Thymus (tissue), 11 donors: ENCODE measurements at regions not wholly inside any gene's neighbourhood (a gene's known extent, or its start where the extent isn't known, plus 50 kb on each side); places are given as distances from the start of the nearest gene placed in this dataset.

Experiments
- DNase-seq, 9 donors: peaks; one replicate each; pipeline ENCODE4 v3.0.0-alpha.2; 2013; ENCODE audit warnings: low spot score in 9 of 9, low read depth in 6 of 9, missing footprints in 1 of 9
- H3K27ac ChIP-seq, 2 donors: one replicate each; pipeline ENCODE4 v1.5.1; 2013; ENCODE audit warnings: control low read depth in 1 of 2, low read depth in 1 of 2, low read length in 1 of 2, mild to moderate bottlenecking in 1 of 2, moderate library complexity in 1 of 2
- H3K27me3 ChIP-seq, 2 donors: one replicate each; pipeline ENCODE4 v1.5.1; 2013; ENCODE audit warnings: low read length in 1 of 2; ENCODE audit not compliant: control insufficient read depth in 2 of 2, insufficient read depth in 1 of 2
- H3K36me3 ChIP-seq, 2 donors: one replicate each; pipeline ENCODE4 v1.5.1; 2013; ENCODE audit warnings: low read length in 1 of 2, mild to moderate bottlenecking in 1 of 2, moderate library complexity in 1 of 2; ENCODE audit not compliant: control insufficient read depth in 2 of 2, insufficient read depth in 2 of 2
- H3K4me1 ChIP-seq, 2 donors: one replicate each; pipeline ENCODE4 v1.5.1; 2013; ENCODE audit warnings: low read length in 2 of 2; ENCODE audit not compliant: control insufficient read depth in 2 of 2, insufficient read depth in 2 of 2
- H3K4me3 ChIP-seq, 2 donors: one replicate each; pipeline ENCODE4 v1.5.1; 2013; ENCODE audit warnings: low read length in 2 of 2, control low read depth in 1 of 2, mild to moderate bottlenecking in 1 of 2
- H3K9me3 ChIP-seq, 2 donors: one replicate each; pipeline ENCODE4 v1.5.1; 2013; ENCODE audit warnings: low read length in 1 of 2, mild to moderate bottlenecking in 1 of 2; ENCODE audit not compliant: control insufficient read depth in 2 of 2, insufficient read depth in 1 of 2
- WGBS: extraction: QIAGEN DNeasy Blood & Tissue Kit; methylation state at CpG from one replicate; pipeline ENCODE4 v1.1.7; 2013; 5-methylcytosine and 5-hydroxymethylcytosine counted together
- donor health status: healthy.

DNA sequence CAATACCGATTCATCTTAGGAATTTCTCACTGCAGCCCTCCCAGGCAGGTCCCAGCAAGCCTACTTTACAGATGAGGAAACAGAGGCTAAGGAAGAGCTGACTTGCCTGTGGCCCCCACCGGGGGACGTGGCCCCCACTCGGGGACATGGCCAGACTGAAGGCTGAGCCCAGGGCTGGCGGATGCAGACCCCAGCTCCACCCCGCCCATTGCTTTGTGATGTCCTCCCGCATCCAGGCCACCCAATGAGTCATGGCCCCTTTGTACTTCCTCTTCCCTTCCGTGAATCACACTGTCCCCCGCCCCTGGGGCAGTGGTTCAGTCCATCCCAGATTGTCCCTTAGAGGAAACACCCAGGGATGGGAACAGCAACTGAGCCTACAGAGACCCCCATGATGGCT, 116.0 kb upstream of the ANO1 start:
- H3K36me3 ChIP-seq = no peaks in the 10 kb centered on the region
- H3K27ac ChIP-seq = no peak overlapping the region
- H3K9me3 ChIP-seq = no peaks in the 10 kb centered on the region
- DNase-seq = no peak
- H3K4me1 ChIP-seq = no peaks in the 10 kb centered on the region
- no peak overlapping the region for H3K4me3 ChIP-seq
- H3K27me3 ChIP-seq = no peaks in the 10 kb centered on the region
- 78% methylated on average over 9 of the region's 9 CpGs for WGBS

DNA sequence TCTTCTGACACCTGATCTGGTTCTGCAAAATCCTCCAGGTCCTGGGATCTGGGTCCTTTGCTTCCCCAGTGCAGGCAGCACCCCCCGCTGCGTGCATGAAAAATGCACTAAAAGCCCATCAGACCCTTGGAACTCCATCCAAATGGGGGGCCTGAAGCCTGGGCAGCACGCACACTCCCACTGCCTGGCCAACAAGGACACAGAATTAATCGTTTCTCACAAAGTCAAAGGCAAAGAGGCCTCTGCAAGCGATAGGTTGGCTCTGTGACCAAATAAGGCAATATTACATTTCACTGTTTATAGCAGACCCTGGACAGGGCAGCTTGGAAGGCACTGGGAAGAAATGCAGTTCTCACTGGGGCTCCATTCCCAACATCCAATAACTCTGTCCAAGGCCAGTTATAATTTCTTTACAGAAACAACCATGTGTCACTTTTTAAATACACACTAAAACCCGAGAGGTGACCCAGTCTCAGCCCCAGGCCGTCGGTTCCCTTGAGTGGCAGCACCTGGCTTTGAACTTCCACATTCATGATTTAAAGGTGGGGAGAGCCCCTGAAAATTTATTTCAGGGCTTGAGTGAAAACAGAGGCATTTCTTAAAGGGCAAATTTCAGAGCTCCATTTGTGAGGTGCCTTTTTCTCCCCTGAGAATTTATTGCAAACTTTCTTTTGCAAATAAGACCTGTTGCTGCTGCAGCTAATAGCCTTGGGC, 114.4 kb upstream of the ANO1 start:
- WGBS = 56% methylated on average over 8 of the region's 8 CpGs
- H3K27ac ChIP-seq = no peak overlapping the region
- H3K4me3 ChIP-seq = no peak overlapping the region
- H3K9me3 ChIP-seq = no peaks in the 10 kb centered on the region
- no peaks in the 10 kb centered on the region for H3K27me3 ChIP-seq
- H3K4me1 ChIP-seq = no peaks in the 10 kb centered on the region
- no peaks in the 10 kb centered on the region for H3K36me3 ChIP-seq
- no peak for DNase-seq

DNA sequence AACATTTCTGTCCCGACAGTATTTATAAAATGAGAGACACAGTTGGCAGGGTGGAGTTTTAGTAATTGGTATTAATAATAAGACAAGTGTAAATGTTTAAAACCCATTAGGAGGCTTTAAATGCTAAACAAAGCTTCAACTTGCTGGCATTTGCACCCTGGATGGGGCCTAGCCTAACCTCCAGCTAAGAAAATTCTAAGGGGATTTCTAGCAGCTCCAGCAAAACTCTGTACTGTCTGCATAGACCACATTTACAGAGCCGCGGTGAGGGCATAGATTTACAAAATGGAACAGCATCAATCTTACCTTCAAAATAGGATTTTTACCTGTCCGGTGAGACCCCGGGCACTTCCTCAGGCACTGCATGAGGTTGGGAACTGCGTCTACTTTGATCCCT, 113.9 kb upstream of the ANO1 start:
- Histone ChIP-seq H3K27me3 (no peaks in the 10 kb centered on the region), H3K4me3 (no peak overlapping the region), H3K27ac (no peak overlapping the region), H3K36me3 (no peaks in the 10 kb centered on the region), H3K4me1 (no peaks in the 10 kb centered on the region), H3K9me3 (no peaks in the 10 kb centered on the region)
- 92% methylated on average over 6 of the region's 6 CpGs for WGBS
- DNase-seq = no peak

DNA sequence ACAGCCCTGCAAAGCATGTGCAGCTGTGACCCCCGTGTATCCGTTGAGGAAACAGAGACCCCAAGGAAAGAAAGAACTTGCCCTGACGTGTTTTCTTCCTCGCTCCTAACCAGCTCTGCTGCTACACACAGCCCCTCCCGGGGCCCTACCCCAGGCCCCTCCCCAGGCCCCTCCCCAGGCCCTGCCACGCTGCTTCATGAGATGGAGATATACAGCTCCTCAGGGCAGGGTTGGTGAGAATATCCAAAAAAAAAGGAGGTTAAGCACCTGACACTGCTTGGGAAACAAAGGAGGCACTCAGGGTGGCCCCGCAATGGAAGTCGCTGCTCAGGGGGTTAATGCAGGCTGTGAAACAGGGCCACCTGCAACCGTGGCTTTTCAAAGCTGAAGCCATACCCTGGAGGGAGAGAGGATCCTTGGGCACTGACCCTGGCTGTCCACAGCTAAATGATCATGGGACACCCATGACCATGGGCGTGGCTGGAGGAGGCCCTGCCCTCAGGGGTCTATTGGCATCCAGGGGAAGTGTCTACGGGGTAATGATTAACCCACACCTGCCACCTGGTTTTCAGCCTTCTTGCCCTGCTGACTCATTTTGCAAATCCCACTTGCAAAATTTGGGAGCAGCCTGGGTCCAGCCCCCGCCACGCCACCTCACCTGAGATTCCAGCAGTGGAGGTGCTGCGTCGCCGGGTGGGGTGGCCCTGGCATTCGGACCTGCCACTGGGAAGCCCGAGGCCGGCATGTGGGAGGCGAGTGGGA, 112.1 kb upstream of the ANO1 start:
- WGBS = 84% methylated on average over 20 of the region's 20 CpGs
- H3K27me3 ChIP-seq = peaks cover 0 to 3% of the 10 kb centered on the region in 2 donors
- no peaks in the 10 kb centered on the region for H3K36me3 ChIP-seq
- no peak overlapping the region for H3K27ac ChIP-seq
- H3K4me3 ChIP-seq = no peak overlapping the region
- no peaks in the 10 kb centered on the region for H3K9me3 ChIP-seq
- H3K4me1 ChIP-seq = peaks cover 0 to 2% of the 10 kb centered on the region in 2 donors
- no peak for DNase-seq

DNA sequence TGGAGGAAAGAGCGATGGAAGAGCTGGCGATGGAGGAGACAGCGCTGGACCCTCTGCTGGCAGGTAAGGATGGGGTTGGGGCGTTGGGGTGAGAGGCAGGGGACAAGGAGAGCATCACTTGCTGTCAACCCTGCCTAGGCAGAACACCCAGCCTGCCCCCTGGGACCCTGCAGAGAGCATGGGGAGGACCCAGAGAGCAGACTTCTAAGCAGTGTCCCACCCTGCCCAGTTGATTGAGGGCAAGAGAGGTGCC, 111.6 kb upstream of the ANO1 start:
- no peak overlapping the region for H3K27ac ChIP-seq
- H3K4me1 ChIP-seq = peaks cover 0 to 2% of the 10 kb centered on the region in 2 donors
- H3K27me3 ChIP-seq = peaks cover 0 to 3% of the 10 kb centered on the region in 2 donors
- no peak overlapping the region for H3K4me3 ChIP-seq
- H3K36me3 ChIP-seq = no peaks in the 10 kb centered on the region
- H3K9me3 ChIP-seq = no peaks in the 10 kb centered on the region
- no peak for DNase-seq
- WGBS = 87% methylated on average over 4 of the region's 4 CpGs

DNA sequence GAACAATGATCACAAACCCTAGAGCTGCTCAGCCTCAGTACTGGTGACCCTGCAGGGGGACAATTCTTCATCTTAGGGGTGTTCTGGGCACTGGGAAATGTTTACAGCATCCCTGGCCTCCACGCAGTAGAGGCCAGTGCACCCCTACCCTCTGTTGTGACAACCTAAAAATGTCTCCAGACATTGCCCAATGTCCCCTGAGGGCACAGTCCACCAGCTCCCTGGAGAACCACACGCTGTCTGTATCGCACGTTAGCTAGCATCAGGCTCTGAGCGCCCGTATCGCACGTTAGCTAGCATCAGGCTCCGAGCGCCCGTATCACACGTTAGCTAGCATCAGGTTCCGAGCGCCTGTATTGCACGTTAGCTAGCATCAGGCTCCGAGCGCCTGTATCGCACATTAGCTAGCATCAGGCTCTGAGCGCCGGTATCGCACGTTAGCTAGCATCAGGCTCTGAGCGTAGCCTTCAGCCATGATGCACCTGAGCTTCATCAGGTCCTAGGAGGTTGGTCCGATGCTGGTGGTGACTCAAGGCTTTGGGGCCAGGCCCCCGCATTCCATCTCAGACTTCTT, 111.1 kb upstream of the ANO1 start:
- no peak for DNase-seq
- Histone ChIP-seq H3K27ac (no peak overlapping the region), H3K27me3 (peaks cover 0 to 3% of the 10 kb centered on the region in 2 donors), H3K4me3 (no peak overlapping the region), H3K9me3 (no peaks in the 10 kb centered on the region), H3K4me1 (peaks cover 0 to 2% of the 10 kb centered on the region in 2 donors), H3K36me3 (no peaks in the 10 kb centered on the region)
- 90% methylated on average over 25 of the region's 25 CpGs for WGBS

DNA sequence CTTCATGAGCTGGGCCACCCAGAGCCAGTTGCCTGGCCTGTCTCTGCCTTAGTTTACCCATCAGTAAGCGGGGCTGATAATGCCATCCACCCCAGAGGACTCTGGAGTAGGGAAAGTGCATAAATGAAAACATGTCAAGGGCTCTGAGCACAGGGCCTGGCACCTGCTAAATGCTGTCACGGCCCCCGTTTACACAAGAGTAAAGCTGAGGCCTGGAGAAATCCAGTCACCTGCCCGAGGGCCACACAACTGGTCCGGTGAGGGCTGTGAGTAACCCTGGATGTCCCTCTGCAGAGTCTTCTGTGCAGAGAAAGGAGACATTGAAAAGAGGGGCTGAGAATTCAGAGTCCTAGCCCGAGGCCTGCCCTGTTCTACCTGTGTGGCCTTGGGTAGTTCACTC, 110.6 kb upstream of the ANO1 start:
- Histone ChIP-seq H3K9me3 (no peaks in the 10 kb centered on the region), H3K36me3 (no peaks in the 10 kb centered on the region), H3K4me1 (peaks cover 0 to 2% of the 10 kb centered on the region in 2 donors), H3K27me3 (peaks cover 0 to 3% of the 10 kb centered on the region in 2 donors), H3K4me3 (no peak overlapping the region), H3K27ac (no peak overlapping the region)
- WGBS = 92% methylated on average over 6 of the region's 6 CpGs
- no peak for DNase-seq

DNA sequence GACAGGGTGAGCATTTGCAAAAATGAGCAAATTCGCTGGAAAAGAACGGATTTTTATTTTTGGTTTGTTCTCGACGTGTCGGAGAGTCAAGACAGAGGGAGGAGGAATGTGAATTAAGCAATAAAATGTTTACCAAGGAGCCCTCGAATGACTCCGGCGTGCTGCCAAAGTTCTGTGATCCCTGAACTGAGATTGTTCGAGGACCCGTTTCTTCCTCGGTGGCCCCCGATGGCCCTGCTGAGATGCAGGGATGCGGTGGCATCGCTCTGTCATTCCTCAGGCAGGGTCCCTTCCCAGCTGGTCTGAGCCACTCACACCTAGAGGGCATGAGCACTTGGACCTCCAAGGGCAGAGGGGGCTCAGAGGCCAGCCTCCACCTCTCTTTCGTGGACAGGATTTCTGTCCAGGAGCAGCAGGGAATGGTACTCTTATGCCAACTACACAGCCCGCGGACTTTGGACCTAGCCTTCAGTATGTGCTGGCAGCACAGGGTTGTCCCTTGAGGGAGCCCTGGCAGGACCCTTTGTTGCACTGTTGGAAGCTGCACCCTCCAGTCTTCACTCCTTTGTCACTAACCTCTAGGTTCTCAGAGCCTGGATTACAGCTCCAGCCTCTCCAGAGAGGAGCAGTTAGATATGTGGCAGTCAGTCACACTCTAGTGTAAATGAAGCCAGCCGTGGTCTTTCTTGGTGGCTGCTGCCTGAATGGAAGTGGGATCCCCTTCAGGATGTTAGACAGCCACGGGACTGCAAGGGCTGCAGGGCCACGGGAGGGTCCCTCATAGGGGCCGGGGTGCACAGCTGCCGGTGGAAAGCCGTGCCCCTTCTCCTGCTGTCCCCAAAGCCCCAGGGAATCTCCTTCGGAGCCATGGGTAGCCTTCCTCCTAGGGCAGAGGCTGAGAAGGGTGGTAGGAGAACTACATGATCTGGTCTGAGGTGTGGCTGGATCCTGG, 109.4 kb upstream of the ANO1 start:
- no peak for DNase-seq
- H3K9me3 ChIP-seq = no peaks in the 10 kb centered on the region
- peaks cover 0 to 3% of the 10 kb centered on the region in 2 donors for H3K27me3 ChIP-seq
- no peaks in the 10 kb centered on the region for H3K36me3 ChIP-seq
- peaks cover 0 to 2% of the 10 kb centered on the region in 2 donors for H3K4me1 ChIP-seq
- H3K4me3 ChIP-seq = no peak overlapping the region
- WGBS = 92% methylated on average over 24 of the region's 24 CpGs
- no peak overlapping the region for H3K27ac ChIP-seq
